Ovary (tissue), 3 donors: ENCODE measurements at regions not wholly inside any gene's neighbourhood (a gene's known extent, or its start where the extent isn't known, plus 50 kb on each side); places are given as distances from the start of the nearest gene placed in this dataset.

Experiments used
- EP300 ChIP-seq: sonication (generic); formaldehyde crosslinking; IDR thresholded peaks from one replicate; pipeline ENCODE4 v1.6.1; 2017; ENCODE audit warnings: antibody characterized with exemption
- TF ChIP-seq, protein P1 (sequence below), 3 donors: fragments of 450-650 bp in 2 of 3; fragments of 200-600 bp in 1 of 3; IDR thresholded peaks; one replicate each; pipeline versions ENCODE4 v1.5.1 to v1.8.0; 2016 to 2022; ENCODE audit warnings: antibody characterized with exemption in 3 of 3, mild to moderate bottlenecking in 1 of 3
- donor health status: DM: no; HTN: no; CAD: no.

DNA sequence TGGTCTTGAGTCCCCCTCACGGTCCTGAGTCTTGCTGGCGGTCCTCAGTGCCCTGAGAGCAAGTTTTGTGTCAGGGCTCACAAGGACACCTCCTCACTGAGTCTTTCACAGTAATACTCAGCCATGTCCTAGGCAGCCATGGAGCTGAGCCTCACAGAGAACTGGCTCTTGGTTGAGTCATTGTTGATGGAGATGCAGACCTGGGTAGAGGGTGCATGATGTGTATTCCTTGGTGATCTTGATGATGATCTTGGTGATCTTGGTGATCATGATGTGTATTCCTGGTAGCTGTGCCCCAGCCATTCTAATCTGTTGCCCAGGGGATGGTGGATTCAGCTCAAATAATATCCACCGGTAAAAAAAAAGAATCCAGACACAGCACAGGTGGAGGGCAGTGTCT, 495.4 kb downstream of the TMEM121 start:
- TF ChIP-seq, protein P1, sequence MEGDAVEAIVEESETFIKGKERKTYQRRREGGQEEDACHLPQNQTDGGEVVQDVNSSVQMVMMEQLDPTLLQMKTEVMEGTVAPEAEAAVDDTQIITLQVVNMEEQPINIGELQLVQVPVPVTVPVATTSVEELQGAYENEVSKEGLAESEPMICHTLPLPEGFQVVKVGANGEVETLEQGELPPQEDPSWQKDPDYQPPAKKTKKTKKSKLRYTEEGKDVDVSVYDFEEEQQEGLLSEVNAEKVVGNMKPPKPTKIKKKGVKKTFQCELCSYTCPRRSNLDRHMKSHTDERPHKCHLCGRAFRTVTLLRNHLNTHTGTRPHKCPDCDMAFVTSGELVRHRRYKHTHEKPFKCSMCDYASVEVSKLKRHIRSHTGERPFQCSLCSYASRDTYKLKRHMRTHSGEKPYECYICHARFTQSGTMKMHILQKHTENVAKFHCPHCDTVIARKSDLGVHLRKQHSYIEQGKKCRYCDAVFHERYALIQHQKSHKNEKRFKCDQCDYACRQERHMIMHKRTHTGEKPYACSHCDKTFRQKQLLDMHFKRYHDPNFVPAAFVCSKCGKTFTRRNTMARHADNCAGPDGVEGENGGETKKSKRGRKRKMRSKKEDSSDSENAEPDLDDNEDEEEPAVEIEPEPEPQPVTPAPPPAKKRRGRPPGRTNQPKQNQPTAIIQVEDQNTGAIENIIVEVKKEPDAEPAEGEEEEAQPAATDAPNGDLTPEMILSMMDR (IDR thresholded peaks at IDR 0.05), result no peak
- TF ChIP-seq EP300, result no peak
